ENCODE measurements at regions not wholly inside any gene's neighbourhood (a gene's known extent, or its start where the extent isn't known, plus 50 kb on each side); places are given as distances from the start of the nearest gene placed in this dataset.

DNA sequence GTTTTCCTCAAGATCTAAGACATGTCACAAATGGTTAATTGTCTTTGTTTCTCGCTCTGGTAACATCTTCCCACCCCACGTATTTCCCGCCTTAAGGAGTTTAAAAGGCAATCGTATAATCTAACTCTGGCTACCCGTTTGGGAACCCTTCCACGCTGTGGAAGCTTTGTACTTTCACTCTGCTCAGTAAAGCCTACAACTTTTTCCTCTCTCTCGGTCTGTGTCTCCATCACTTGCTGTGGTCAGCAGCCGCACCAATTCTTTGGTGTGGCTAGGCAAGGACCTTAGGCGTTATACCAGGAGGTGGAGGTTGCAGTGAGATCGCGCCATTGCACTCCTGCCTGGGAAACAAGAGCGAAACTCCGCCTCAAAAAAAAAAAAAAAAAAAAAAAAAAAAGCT is 1430.1 kb downstream of the LRRC4C start:
- Histone ChIP-seq H3K23me2 (ENCODE audit: low read depth, low read length) (no peaks in the 10 kb centered on the region), H3K4me2 (ENCODE audit: insufficient read depth in 1 of 2, low read depth in 2 of 2, low read length in 2 of 2) (no peak overlapping the region), H3K27me3 (replicated peaks in 1 of 4; ENCODE audit: control insufficient read depth in 3 of 4, extremely low read depth in 1 of 4, insufficient read depth in 3 of 4, low read length in 3 of 4) (no peaks in the 10 kb centered on the region), H2BK15ac (ENCODE audit: low read length) (no peak overlapping the region), H3K79me2 (ENCODE audit: control insufficient read depth in 1 of 2, insufficient read depth in 2 of 2, low read length in 2 of 2) (no peaks in the 10 kb centered on the region), H4K5ac (ENCODE audit: insufficient read length, low read depth, low read length) (no peak overlapping the region), H2BK5ac (ENCODE audit: low read depth, low read length) (no peak overlapping the region), H3K56ac (replicated peaks; ENCODE audit: insufficient read length, low read depth, low read length) (no peak overlapping the region), H2BK120ac (replicated peaks; ENCODE audit: low read depth, low read length) (no peak overlapping the region), H3K79me1 (ENCODE audit: low read depth, low read length) (no peaks in the 10 kb centered on the region), H3K27ac (ENCODE audit: low read depth, low read length) (no peak overlapping the region), H4K91ac (replicated peaks; ENCODE audit: insufficient read length, low read length) (no peak overlapping the region), H3K4me3 (ENCODE audit: extremely low read depth in 1 of 4, insufficient read depth in 2 of 4, low read depth in 3 of 4, low read length in 4 of 4) (no peak overlapping the region), H4K20me1 (replicated peaks in 1 of 2; ENCODE audit: control insufficient read depth in 1 of 2, insufficient read depth in 2 of 2, low read length in 2 of 2) (no peaks in the 10 kb centered on the region), H3K36me3 (ENCODE audit: control insufficient read depth in 2 of 4, insufficient read depth in 4 of 4, low read length in 3 of 4) (no peaks in the 10 kb centered on the region), H3K14ac (ENCODE audit: insufficient read length) (no peak overlapping the region), H3K23ac (ENCODE audit: insufficient read length) (no peak overlapping the region), H3K9ac (replicated peaks in 1 of 4; ENCODE audit: extremely low read depth in 1 of 4, low read depth in 3 of 4, low read length in 3 of 4) (no peak overlapping the region), H3K9me3 (ENCODE audit: insufficient read depth in 2 of 2, low read depth in 1 of 2, low read length in 1 of 2) (no peaks in the 10 kb centered on the region), H3K4ac (replicated peaks; ENCODE audit: insufficient read length, low read depth, low read length) (no peak overlapping the region), H2AFZ (ENCODE audit: low read length) (peak overlapping the region; percentile 76; the same call in 1 of the 2 replicates), H2BK20ac (ENCODE audit: low read length) (no peak overlapping the region), H2BK12ac (ENCODE audit: low read depth, low read length) (peak overlapping the region; percentile 78; the same call in 1 of the 2 replicates), H3K18ac (ENCODE audit: extremely low read depth, low read length) (no peak overlapping the region), H2AK5ac (ENCODE audit: low read depth, low read length) (no peak overlapping the region), H3K4me1 (replicated peaks in 1 of 4; ENCODE audit: control insufficient read depth in 3 of 4, insufficient read depth in 4 of 4, low read length in 3 of 4) (0 out of 7 replicates have a peak, but pooled peaks cover 0 to 3% (median 0%) of the 10 kb centered on the region in 4 experiments), H4K8ac (ENCODE audit: extremely low read depth, insufficient read depth, low read length) (no peak overlapping the region)
- FAIRE-seq, result no peak
- TF ChIP-seq CTBP2 (IDR thresholded peaks at IDR 0.05; ENCODE audit: borderline replicate concordance, insufficient read depth, insufficient read length, low read length), result no peak
- POLR2A ChIA-PET (ENCODE audit: partially characterized antibody), result no interaction called here
- DNase-seq (ENCODE audit: low read depth in 1 of 2, low spot score in 2 of 2), result no peak
- CTCF ChIA-PET (ENCODE audit: partially characterized antibody), result no interaction called here
- WGBS, 2 experiments (ENCODE audit: extremely low coverage in 1 of 2, insufficient coverage in 1 of 2, insufficient read length in 1 of 2, insufficient replicate concordance in 2 of 2, low coverage in 1 of 2, low lambda C conversion rate in 2 of 2, missing lambda C conversion rate in 1 of 2), result 81% methylated on average over 9 of the region's 13 CpGs; no CpG with 5 or more reads in 1 of the 2 experiments
